ENCODE measurements at regions not wholly inside any gene's neighbourhood (a gene's known extent, or its start where the extent isn't known, plus 50 kb on each side); places are given as distances from the start of the nearest gene placed in this dataset.
A peak's percentile ranks its signal among the peaks of the same experiment; 100 is the strongest.

DNA sequence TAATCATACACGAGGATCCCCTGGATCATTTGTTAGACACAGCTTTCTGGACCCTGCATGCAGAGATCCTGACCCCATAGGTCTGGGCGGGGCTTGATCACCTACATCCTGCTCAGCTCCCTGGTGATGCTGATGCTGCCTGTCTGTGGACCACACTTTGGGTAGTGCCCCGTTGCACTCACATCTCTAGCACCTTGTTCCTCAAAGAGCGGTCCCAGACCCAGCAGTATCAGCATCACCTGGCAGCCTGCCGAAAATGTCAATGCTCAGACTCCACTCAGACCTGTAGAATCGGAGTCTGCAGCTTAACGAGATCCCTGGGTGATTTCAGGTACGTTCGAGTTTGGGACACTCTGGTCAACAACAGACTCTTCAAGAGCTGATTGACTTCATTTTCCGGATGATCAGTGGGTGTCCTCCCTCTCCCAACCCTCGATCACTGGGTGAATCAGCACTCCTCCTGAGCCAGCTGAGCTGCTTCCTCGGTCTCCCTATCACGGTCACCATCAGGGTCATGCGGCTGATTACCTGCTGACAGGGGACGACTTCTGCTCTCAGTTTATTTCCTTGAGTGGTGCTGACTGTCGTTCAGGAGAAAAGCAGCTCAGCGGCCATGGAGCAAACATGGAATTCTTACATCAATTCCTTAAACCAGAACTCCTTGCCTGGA, 150.6 kb upstream of the RAB12 start:
- DNase-seq, result no peak

DNA sequence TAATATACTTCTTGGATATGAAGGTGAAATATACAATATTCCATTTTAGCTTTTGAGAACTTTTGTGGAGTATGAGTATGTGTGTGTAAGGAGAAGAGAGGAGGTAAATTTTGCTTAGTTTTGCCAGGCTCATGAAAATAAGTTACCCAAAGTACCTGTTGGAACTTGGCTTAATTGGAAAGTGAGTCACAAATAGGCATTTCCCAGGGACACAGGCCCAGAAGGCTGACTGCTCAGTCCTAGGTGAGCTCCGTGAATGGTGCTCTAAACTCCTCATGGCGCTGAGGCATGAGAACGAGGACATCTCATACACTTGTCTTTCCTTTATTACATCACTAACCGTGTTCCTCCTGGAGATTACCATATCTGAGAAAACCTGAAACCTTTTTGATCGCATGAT, 148.5 kb upstream of the RAB12 start:
- DNase-seq, result no peak

DNA sequence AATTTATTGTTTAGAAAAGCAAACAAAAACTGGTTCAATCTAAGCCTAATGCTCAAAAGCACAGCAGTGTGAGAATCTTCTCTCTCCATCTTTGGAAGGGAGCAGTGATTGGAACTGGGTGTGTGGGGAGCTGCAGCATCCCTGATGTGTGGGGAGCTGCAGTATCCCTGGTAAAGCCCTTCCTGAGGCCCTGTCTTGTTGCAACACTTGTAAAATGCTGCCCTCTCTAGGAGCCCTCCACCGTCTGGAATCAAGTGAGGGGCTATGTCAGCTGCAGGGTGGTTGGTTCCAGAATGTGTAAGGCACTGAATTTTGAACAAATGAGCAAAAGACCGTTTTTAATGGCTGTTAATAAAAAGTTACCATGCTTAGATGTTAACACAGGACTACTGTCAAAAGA, 147.7 kb upstream of the RAB12 start:
- no peak for DNase-seq

DNA sequence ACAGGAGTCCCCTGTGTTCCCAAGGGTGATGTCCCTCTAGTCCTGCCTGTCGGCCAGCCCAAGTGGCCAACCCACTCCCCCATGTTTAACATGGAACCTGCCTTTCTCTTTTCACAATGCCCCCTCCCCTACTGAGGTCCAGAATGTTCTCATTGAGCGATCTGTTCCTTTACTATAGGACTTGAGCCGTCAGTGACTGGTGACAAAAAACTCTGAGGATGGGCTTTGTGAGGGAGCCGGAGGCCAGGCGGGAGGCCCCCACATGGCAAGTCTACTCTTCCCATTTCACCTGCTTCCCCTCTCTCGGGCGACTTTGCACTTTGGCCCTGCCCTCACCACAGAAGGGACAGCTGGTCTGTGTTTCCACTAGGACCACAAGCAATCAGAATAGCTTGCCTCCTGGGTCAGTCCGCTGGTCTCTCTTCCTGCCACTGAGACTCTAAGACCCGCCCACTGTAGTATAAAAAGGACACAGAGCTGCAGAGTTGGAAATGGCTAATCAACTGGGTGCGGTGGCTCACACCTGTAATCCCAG, 146.5 kb upstream of the RAB12 start:
- no peak for DNase-seq

DNA sequence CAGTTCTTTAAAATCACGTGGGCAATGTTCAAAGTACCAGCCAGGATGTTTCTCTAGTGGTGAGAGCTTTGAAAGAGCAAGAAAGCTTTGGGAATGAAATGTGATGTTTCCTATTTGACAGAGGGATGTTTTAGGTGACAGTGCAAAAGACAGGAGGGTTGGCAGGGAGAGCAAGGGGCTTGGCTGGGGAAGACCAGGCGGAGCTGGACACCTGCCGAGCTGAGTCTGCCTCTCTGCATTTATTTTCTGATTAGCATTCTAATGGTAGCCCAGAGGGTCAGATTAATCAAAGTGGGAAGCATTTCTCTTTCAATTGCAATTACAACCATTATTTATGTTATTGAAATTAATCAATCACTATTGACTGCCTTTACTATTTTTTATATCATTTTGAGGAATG, 145.4 kb upstream of the RAB12 start:
- DNase-seq, result no peak

DNA sequence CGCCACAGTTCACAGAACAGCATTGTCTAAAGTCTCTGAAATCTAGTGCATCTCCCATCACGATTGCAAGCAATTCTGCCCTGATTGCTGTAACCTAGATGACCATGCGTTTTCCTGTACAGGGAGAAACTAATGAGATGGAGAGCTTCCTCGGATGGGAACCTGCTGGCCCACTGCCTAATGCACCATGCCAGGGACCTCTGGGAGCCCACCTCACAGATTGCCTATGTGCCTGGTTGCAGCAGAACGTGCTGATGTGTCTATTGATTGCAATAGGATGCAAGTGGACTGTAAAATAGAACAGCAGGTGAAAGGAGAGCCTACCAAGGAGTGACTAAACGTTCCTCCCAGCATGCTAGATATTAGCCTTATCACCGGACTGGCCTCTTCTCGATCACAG, 141.0 kb upstream of the RAB12 start:
- DNase-seq, result no peak

DNA sequence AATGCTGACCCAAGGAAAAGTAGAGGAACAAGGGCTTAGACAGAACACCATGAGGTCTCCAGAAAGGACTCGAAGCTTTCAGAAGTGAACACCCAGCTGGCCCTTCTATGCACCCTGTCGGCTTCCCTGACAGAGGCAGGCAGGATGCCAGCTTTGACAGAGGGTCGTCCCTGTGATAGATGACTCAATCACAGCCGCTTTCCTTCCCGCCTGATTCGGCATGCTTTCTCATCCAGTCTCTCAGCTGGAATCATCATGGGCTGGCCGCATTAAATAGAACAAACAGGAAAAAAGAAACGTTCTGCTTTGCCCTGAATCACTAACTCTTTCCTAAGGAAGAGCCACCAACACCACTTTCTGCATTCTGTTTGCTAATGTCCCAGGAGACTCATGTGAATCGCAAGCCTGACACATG, 140.3 kb upstream of the RAB12 start:
- peak; percentile 73 for DNase-seq

DNA sequence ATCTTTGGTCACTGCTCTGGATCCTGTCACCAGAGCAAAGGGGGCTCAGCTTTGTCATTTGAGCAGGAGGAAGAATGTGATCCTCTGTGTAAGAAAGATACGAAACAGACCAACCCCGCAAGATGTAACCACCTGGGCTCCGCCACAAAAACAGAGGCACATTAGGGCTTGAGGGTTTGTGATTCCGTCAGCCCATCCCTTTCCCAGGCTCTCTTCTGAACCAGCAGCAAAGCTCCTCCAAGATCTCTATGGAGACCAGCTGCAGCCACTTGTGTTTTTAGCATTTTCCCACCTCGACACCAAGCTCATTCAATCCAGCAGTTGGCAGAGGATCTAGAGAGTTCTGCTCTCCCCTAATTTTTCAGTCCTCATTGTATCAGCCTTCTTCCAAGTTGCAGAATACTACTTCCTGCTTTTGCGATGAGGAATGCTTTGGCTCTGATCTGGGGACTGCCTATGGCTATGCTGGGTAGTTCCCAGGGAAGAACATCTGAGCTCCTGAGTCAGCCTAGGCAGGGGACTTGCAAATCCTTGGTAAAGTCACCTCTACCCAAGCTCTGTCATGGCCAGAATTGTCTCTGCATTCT, 139.6 kb upstream of the RAB12 start:
- peak; percentile 46 for DNase-seq

DNA sequence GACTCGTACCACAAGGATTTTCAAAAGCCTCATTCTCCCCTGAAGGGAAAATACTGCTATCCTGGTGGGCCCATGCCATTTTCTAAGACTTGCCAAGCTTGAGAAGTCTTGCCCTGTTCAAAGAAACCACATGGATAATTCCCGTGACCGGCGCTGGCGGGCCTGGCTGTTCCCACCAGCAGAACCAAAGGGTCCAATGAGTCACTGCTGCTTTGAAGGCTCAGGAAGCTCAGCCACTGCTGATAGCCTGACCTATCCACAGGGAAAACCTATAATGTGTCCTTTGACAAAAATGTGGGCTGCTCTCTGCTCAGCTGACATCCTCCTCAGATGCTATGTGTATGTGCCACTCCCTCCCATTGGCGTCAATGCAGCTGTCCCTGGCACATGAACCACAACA, 137.9 kb upstream of the RAB12 start:
- peak; percentile 26 for DNase-seq

DNA sequence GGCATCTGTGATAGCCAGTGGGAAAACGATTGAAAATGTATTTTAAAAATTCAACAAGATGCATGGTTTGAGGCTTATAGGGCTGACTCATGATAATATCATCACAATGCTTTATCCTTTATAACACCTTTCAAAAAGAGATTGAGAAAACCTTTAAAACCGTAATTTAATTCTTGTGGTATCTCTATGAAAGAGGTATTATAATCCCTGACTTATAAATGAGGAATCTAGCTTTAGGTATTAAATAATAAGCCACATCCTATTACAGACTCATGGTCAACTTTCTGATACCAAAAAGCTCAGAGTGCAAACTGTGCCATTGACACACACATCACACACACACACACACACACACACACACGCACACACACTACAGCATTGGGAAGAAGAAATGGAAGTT, 134.6 kb upstream of the RAB12 start:
- no peak for DNase-seq

DNA sequence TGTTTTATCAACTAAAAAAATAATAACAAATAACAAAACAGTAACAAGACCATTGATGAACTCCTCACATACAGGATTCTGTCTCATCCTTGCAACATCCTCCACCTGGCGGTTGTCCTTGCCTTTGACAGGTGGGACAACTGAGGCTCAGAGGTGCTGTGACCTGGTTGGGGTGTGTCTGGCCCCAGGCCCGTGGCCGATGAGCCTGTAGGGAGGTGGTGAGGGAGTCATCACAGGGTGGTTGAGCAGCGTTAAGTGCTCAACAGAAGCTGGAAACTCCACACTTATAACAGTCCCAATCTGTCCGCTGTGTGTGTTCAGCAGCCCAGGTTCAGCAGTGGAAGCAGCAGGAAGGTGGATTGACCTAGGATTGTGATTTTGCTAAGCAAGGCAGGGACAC, 131.6 kb upstream of the RAB12 start:
- no peak for DNase-seq

DNA sequence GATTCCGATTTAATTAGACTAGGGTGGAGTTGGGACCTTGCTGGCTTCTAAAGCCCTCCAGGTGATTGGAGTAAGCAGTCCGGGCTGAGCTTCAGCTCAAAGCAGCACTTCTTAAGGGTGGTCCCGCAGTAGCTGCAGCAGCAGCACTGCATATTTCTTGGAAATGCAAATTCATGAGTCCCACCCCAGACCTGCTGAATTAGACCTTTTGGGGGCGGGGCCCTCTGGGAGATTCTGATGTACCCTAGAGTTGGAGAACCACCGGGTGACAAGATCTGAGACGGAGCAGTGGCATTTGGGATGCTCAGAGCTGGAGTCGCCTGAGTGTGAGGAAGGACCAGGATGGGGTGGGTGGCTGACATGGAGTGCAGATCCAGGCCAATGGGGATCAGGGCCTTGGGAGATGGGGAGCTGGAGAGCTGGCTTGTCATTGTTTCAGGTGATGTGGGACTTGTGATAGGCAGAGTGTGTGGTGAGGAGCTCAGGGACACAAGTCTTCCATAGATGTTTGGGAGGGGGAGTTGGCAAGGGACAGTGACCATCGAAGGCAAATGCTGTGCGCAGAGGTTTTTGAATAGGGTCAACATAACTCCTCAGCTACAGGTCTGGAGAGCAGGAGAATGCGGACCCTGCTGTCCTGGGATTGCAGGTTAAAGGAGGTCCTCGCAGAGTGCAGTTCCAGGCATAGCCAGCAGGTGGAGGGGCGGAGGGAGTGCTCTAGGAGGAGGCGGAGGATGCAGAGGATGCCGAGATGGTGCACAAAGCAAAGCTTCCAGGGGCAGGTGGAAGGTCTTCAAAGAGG, 130.9 kb upstream of the RAB12 start:
- peak; percentile 43 for DNase-seq

DNA sequence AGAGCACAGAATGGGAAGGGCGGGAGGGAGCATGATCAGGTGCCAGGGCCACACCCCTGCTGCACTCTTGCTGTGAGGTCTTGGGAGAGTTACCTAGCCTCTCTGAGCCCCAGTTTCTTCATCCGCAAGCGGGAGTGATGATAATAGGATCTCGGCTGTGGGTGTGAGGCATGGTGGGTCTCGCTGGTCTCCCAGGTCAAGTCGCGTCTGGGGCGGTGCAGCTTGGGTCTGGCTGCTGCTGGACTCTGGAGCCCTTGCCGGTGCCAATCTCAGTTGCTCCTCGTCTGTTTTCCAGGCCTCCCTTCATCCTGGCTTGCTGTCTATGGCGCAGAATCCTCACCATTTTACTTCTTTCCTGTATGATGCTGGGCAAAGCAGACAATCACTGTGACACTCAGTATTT, 130.3 kb upstream of the RAB12 start:
- DNase-seq, result no peak

DNA sequence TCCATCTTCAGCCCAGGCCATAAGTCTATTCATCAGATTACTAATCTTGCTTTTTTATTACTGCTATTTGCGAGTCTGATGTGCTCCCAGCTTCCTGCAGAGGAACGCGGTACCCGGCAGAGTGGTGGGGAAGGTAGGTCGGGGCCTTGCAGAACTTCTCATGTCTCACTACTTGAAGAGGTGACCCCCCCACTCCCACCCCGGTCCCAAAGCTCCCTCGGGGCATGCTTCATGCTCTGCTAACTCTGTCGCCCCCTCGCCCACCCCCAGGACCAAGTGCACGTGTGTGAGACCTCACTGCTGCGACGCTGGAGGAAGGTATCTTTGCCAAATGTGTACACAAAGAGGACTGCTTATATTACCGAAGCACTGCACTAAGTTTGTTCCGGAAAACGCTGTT, 129.4 kb upstream of the RAB12 start:
- DNase-seq, result no peak

DNA sequence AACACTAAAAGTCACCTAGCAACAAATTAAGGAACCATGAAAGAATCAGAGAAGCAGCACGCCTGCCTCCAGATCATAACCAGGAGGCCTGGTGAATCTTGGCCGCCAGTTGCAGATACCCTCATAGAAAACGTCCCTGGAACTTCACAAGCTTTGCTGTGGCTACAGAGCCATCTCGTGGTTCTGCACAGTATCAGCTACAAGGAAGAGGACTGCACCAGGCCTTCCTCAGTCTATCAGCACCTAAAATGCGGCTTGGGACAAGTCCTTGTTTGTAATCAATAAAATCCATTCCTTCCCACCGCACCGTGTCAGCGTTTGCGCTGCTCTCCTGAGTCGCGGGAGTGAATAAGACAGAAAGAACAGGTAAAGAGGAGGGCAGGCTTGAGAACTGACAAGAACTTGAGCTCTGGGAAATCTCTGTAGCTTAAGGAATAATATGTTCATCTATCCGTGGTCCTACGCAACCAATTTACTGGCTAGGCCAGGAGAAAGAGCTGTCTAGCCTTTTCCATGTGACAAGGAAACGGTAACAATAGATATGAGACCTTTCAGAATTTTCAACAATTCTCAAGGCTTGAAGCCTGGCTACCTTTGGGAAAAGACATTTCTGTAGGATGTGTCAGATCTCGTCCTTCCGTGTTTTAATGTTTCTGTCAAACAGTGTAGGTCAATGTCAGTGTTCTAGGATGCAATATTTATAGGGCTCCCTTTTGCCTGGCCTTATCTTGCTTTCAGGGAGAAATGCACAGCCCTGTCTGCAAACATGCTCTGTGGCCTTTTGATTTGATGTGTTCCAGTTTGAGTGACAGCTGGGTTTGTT, 128.5 kb upstream of the RAB12 start:
- peak; percentile 48 for DNase-seq

DNA sequence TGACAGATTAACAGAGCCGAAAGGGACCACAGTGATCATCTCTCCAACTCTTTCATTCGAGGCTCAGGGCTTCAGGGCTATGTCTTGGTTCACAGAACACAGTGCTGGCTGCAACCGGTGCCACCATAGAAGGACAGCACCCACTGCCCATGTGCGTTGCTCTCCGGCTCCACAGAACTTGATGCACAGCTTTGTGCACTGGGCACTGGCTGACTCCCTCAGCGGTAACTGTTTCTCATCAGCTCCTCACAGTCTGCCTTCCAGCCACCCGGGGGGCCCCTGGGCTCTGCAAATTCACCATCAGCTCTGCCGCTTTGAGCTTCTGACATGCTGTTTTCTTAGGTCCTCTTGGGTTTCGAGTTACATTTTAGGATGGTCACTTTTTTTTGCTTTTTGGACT, 124.3 kb upstream of the RAB12 start:
- DNase-seq, result no peak

DNA sequence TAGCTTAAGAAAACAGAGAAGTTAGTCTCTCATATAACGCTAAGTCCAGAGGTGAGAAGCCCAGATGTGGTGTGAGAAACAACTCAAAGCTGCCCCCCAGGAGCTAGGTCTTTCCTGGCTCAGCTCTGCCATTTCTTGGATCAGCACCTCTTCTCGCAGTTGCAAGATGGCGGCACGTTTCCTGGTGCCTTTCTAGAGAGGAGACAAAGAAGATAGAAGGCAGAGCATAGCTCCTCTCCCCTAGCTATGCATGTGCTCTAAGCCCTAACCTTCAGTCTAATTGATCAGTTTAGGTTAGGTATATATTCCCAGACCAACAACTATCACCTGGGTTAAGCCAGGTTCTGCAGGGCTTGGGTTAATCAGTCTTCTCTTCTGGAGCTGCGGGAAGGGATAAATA, 119.5 kb upstream of the RAB12 start:
- no peak for DNase-seq

DNA sequence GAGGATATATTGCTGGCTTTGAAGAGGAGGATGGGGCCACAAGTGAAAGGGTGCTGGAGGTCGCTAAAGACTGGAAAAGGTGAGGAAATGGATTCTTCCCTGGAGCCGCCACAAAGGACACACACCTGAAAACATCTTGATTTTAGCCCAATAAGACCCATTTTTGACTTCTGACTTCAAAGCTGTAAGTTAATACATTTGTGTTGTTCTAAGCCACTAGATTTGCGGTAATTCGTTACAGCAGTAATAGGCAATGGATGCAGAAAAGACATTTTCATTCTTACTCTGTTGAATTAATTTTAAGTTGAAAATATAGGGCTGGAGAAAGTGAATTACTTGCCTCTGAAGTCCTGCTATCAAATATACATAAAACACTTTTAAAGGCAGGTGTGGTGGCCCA, 117.7 kb upstream of the RAB12 start:
- DNase-seq, result no peak

DNA sequence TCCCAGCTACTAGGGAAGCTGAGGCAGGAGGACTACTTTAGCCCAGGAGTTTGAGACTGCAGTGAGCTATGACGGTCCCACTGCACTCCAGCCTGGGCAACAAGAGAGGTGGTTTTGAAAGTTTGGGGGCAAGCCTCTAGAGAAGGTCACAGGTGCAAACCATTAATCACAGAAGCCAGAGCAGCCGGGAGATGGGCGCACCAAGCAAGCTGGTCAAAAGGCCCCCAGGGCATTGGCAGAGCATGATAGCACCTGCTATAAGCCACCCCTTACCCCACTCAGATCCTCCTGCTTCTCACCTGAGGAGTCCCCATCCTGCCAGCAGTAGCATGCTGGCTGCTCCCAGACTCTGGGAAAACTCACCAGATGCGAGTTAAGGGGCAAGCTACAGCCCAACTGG, 116.1 kb upstream of the RAB12 start:
- DNase-seq, result no peak

DNA sequence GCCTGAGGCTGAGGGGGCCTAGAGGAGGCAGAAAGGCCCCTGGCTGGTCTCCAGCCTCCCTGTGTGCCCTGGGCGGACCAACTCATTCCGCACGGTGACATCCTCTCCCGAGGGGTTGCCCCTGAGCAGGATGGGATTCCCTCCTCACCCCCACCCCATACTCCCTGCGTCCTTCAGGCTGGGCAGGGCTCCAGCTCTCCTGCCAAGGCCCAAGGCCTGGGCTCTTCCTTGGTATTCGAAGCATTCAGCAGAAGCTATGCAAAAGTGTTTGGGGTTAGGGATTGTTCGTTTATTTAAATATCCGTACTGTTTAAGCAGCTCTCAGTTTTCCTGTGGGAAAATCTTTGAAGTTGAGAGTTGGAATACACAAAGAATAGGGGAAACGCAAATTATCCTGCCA, 113.1 kb upstream of the RAB12 start:
- DNase-seq, result no peak

DNA sequence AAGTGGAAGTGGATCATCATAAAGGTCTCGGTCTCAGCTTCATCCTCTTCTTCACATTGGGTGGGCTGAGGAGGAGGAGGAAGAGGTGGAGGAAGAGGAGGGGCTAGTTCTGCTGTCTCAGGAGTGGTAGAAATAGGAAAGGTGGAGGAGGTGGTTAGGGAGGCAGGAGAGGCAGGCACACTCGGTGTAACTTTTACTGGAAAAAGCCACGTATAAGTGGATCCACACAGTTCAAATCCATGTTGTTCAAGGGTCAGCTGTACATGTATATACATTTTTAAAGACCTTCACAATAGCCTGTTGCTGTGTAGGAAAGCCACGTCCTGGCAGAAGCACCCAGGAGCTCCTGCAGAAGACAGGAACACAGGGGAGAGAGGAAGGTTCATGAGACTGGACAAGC, 110.3 kb upstream of the RAB12 start:
- DNase-seq, result no peak

DNA sequence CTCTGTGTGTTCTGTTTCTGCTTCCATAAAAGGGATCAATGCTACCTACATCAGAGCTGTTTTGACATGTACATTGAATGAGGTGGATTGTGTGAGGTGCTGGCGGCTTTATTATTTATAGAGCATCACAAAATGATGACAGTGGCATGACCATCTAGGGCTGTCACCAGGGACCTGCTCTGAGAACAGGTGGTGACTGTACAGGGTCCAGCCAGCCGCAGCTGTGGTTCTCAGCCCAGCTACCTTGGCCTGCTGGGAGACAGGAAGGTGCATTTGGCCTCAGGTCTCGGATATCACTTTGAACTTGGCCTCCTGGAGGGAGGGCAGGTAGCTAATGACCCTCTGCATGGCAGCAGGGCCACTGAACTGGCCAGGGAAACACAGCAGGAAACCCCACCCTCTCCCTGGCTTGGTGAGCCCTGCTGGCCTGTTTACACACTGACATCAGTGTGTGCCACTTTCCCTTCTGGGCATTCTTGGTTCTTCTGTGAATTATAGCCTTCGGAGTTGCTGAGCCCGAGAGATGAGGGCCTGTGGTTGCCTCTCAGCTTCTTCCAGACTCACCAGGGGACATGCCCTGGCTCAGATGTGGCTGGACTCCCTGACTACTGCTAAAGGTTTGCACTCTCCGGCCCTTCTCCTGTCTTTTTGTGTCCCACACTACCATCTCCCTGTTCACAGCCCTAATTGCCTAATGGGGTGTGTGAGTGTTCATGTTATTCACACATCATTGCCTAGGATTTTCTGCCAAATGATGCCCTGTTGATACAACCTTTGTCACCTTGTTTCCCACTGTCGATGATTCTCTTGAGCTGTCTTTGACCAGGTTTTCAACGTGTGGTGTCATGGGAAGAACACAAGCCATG, 109.2 kb upstream of the RAB12 start:
- no peak for DNase-seq

All from fibroblast of skin of right biceps (primary cell).